ENCODE measurements at regions not wholly inside any gene's neighbourhood (a gene's known extent, or its start where the extent isn't known, plus 50 kb on each side); places are given as distances from the start of the nearest gene placed in this dataset.

GRCh38 chr3:25057379-25057778, 370.7 kb upstream of the RARB start:
- ATAC-seq (ENCODE audit: low FRiP score) (no peak), DNase-seq (ENCODE audit: low spot score) (no peak)
- no peak for TF ChIP-seq CTCF (IDR thresholded peaks at IDR 0.05)

DNA sequence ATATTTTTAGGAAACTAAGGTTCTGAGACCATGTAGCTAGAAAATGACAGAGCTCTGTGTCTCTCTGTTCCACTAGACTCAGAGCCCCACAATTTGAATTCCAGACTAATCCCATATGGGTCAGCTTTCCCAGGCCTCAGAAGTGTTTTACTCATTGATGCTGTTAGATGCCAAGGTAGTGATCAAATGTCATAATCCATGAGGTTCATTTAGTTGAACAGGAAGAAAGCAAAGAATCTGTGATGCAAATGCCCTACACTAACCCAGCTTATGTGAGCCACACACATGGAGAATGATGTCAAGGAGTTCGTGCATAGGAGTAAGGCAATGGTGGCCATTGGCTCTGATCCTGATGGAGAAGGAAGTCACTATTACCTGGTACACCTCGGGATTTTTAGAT, 363.4 kb upstream of the RARB start:
- no peak for TF ChIP-seq CTCF (IDR thresholded peaks at IDR 0.05)

GRCh38 chr3:25069970-25070369, 358.1 kb upstream of the RARB start:
- no peak for TF ChIP-seq CTCF (IDR thresholded peaks at IDR 0.05)
- no peak for ATAC-seq (ENCODE audit: low FRiP score)
- DNase-seq (ENCODE audit: low spot score), result no peak

More for the DNA sequence above, 363.4 kb upstream of the RARB start:
- ATAC-seq (ENCODE audit: low FRiP score), result no peak
- no peak for DNase-seq (ENCODE audit: low spot score)

- no peak for ATAC-seq (ENCODE audit: low FRiP score)
- no peak for DNase-seq (ENCODE audit: low spot score)
- TF ChIP-seq CTCF (IDR thresholded peaks at IDR 0.05), result no peak
Measured at GRCh38 chr3:25071846-25072245, 356.2 kb upstream of the RARB start.

- ATAC-seq (ENCODE audit: low FRiP score) (no peak), DNase-seq (ENCODE audit: low spot score) (no peak)
- no peak for TF ChIP-seq CTCF (IDR thresholded peaks at IDR 0.05)
Measured at GRCh38 chr3:25073423-25073822, 354.6 kb upstream of the RARB start.

- ATAC-seq (ENCODE audit: low FRiP score), result no peak
Measured at GRCh38 chr3:25074149-25074548, 353.9 kb upstream of the RARB start.

GRCh38 chr3:25080461-25080860, 347.6 kb upstream of the RARB start:
- ATAC-seq (ENCODE audit: low FRiP score), result no peak
- no peak for DNase-seq (ENCODE audit: low spot score)
- TF ChIP-seq CTCF (IDR thresholded peaks at IDR 0.05), result no peak

More at GRCh38 chr3:25074149-25074548, 353.9 kb upstream of the RARB start:
- no peak for TF ChIP-seq CTCF (IDR thresholded peaks at IDR 0.05)
- DNase-seq (ENCODE audit: low spot score), result no peak

Data from omental fat pad (tissue), 3 donors.